AG10803 (cell line): ENCODE measurements at regions not wholly inside any gene's neighbourhood (a gene's known extent, or its start where the extent isn't known, plus 50 kb on each side); places are given as distances from the start of the nearest gene placed in this dataset.

ENCODE experiments used
- DNase-seq: peaks from one replicate; pipeline ENCODE4 v3.0.0; 2010; ENCODE audit warnings: low read depth
- H3K4me3 ChIP-seq: 2 replicates; pipeline ENCODE4 v1.5.1; 2011; ENCODE audit warnings: mild to moderate bottlenecking, low read length, control low read depth
- TF ChIP-seq, protein P1 (sequence below): conservative IDR thresholded peaks from 2 replicates; pipeline ENCODE4 v1.5.1; 2011; ENCODE audit warnings: mild to moderate bottlenecking, low read length, control low read depth, inconsistent platforms

DNA sequence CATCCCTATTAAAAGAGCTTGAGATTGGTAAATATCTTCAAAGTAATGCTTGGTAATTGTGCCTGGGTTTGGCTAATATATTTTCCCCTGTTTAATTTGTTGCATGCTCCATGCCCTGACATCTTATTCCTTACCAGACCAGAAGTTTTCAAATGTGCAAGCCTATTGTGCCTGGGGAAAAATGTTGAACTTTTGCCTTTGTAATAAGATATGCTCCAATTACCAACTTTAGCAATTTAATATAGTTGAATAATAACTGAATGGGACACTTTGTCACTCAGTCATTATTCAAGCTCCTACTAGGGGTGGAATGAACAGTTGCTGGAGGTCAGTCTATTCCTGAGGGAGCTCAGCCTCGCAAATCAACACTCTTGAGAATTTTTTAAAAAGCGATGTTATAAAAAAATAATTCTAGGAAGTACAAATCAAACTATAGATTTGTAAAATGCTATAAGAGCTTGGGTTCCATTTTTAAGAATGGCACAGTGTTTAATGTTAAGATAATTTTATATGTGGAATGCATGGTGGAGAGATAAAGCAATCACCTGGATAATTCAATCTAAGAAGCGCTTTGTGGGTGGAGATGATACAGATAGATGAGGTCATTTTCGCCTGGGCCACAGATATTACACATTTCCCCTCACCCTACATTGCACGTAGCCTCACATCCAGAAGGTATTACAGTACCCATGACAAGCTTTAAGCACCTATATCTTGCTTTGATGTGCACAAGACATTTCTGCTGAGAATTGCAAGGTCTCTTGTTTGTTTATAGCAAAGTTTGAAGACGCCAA lies 231.8 kb downstream of the PIK3R1 start:
- TF ChIP-seq, protein P1, sequence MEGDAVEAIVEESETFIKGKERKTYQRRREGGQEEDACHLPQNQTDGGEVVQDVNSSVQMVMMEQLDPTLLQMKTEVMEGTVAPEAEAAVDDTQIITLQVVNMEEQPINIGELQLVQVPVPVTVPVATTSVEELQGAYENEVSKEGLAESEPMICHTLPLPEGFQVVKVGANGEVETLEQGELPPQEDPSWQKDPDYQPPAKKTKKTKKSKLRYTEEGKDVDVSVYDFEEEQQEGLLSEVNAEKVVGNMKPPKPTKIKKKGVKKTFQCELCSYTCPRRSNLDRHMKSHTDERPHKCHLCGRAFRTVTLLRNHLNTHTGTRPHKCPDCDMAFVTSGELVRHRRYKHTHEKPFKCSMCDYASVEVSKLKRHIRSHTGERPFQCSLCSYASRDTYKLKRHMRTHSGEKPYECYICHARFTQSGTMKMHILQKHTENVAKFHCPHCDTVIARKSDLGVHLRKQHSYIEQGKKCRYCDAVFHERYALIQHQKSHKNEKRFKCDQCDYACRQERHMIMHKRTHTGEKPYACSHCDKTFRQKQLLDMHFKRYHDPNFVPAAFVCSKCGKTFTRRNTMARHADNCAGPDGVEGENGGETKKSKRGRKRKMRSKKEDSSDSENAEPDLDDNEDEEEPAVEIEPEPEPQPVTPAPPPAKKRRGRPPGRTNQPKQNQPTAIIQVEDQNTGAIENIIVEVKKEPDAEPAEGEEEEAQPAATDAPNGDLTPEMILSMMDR = no peak
- no peak overlapping the region for H3K4me3 ChIP-seq
- DNase-seq = no peak

- TF ChIP-seq, protein P1 = no peak
- peak; percentile 57 for DNase-seq
- no peak overlapping the region for H3K4me3 ChIP-seq
Measured at GRCh38 chr5:68449380-68449779, 233.8 kb downstream of the PIK3R1 start.

GRCh38 chr5:68450245-68450852 lies 234.8 kb downstream of the PIK3R1 start:
- TF ChIP-seq, protein P1 = no peak
- DNase-seq = no peak
- H3K4me3 ChIP-seq = no peak overlapping the region

- H3K4me3 ChIP-seq = no peak overlapping the region
- TF ChIP-seq, protein P1 = no peak
- no peak for DNase-seq
Measured at GRCh38 chr5:68452286-68452685, 236.7 kb downstream of the PIK3R1 start.

DNA sequence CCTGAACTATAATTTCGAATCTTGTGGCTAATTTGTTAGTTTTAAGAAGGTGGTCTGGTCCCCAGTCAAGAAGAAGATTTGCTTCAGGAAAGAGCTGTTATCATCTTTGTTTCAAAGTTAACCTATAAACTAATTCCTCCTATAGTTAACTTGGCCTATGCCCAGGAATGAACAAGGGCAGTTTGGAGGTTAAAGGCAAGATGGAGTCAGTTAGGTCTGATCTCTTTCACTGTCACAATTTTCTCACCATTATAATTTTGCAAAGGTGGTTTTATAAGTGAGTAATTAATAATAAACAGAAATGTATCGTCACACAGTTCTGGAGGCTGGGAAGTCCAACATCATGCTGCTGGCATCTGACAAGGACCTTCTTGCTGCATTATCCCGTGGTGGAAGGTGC lies 238.6 kb downstream of the PIK3R1 start:
- TF ChIP-seq, protein P1 = no peak
- H3K4me3 ChIP-seq = no peak overlapping the region
- no peak for DNase-seq

DNA sequence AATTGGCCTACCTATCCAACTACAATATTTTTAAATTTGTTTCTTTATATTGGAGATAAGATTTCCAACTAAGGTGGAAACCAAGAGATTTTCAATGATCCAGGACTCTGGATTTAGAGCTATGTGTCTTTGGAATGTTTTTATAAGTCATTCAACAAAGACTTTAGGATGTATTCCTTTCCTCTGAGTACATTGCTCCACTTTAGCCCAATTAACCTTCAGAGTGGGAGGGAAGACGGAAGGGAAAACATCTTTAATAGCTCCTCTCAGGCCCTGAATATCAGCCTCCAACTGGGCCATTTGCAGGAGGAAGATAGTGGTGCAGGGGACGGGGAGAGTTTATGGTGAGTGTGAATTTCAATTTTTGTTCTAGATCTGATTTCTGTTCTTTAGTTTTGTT lies 239.2 kb downstream of the PIK3R1 start:
- DNase-seq = no peak
- no peak overlapping the region for H3K4me3 ChIP-seq
- TF ChIP-seq, protein P1 = no peak

GRCh38 chr5:68455216-68455615 lies 239.7 kb downstream of the PIK3R1 start:
- TF ChIP-seq, protein P1 = no peak
- H3K4me3 ChIP-seq = no peak overlapping the region
- no peak for DNase-seq
